ENCODE measurements at regions not wholly inside any gene's neighbourhood (a gene's known extent, or its start where the extent isn't known, plus 50 kb on each side); places are given as distances from the start of the nearest gene placed in this dataset.

GRCh38 chr2:103982691-103983090 lies 871.2 kb upstream of the POU3F3 start:
- no peak for DNase-seq (ENCODE audit: low read depth in 2 of 2)
- Histone ChIP-seq H4K20me1 (ENCODE audit: control insufficient read depth, extremely low read depth, insufficient read depth, low read length) (no peaks in the 10 kb centered on the region), H3K4me2 (ENCODE audit: extremely low read depth, insufficient read depth, low read length) (no peak overlapping the region), H3K9me3 (ENCODE audit: control insufficient read depth, insufficient read depth, low read depth, low read length) (no peaks in the 10 kb centered on the region), H3K79me2 (ENCODE audit: control insufficient read depth, insufficient read depth, low read length) (no peaks in the 10 kb centered on the region), H3K36me3 (ENCODE audit: control insufficient read depth, insufficient read depth, low read length) (no peaks in the 10 kb centered on the region), H3K27me3 (ENCODE audit: control insufficient read depth, insufficient read depth, low read length) (no peaks in the 10 kb centered on the region), H3K4me1 (ENCODE audit: control insufficient read depth, extremely low read depth, insufficient read depth, low read length) (no peaks in the 10 kb centered on the region), H3K4me3 (replicated peaks in 1 of 4; ENCODE audit: control extremely low read depth in 1 of 4, insufficient read depth in 1 of 4, low read depth in 3 of 4, low read length in 4 of 4) (no peak overlapping the region), H3K27ac (ENCODE audit: insufficient read depth, low read length) (no peak overlapping the region), H2AFZ (ENCODE audit: low read length) (no peak overlapping the region), H3K9ac (ENCODE audit: insufficient read depth, low read length) (no peak overlapping the region)
- TF ChIP-seq CTCF (conservative IDR thresholded peaks at IDR 0.05 in 1 of 2, IDR thresholded peaks at IDR 0.05 in 1 of 2; ENCODE audit: low read depth in 1 of 2, low read length in 2 of 2) = no peak
- no peak for TF ChIP-seq EZH2 (IDR thresholded peaks at IDR 0.05; ENCODE audit: low read length, missing control alignments)

- no peaks in the 10 kb centered on the region for H3K79me2 ChIP-seq (ENCODE audit: control insufficient read depth, insufficient read depth, low read length)
- no peak overlapping the region for H3K27ac ChIP-seq (ENCODE audit: insufficient read depth, low read length)
- H3K9ac ChIP-seq (ENCODE audit: insufficient read depth, low read length) = no peak overlapping the region
- H3K36me3 ChIP-seq (ENCODE audit: control insufficient read depth, insufficient read depth, low read length) = no peaks in the 10 kb centered on the region
- TF ChIP-seq CTCF (conservative IDR thresholded peaks at IDR 0.05 in 1 of 2, IDR thresholded peaks at IDR 0.05 in 1 of 2; ENCODE audit: low read depth in 1 of 2, low read length in 2 of 2) = no peak
- no peak for TF ChIP-seq EZH2 (IDR thresholded peaks at IDR 0.05; ENCODE audit: low read length, missing control alignments)
- no peak overlapping the region for H3K4me3 ChIP-seq (replicated peaks in 1 of 4; ENCODE audit: control extremely low read depth in 1 of 4, insufficient read depth in 1 of 4, low read depth in 3 of 4, low read length in 4 of 4)
- DNase-seq (ENCODE audit: low read depth in 2 of 2) = no peak
- H4K20me1 ChIP-seq (ENCODE audit: control insufficient read depth, extremely low read depth, insufficient read depth, low read length) = no peaks in the 10 kb centered on the region
- H2AFZ ChIP-seq (ENCODE audit: low read length) = no peak overlapping the region
- H3K4me1 ChIP-seq (ENCODE audit: control insufficient read depth, extremely low read depth, insufficient read depth, low read length) = no peaks in the 10 kb centered on the region
- H3K9me3 ChIP-seq (ENCODE audit: control insufficient read depth, insufficient read depth, low read depth, low read length) = no peaks in the 10 kb centered on the region
- H3K4me2 ChIP-seq (ENCODE audit: extremely low read depth, insufficient read depth, low read length) = no peak overlapping the region
- H3K27me3 ChIP-seq (ENCODE audit: control insufficient read depth, insufficient read depth, low read length) = no peaks in the 10 kb centered on the region
Measured at GRCh38 chr2:103986001-103986400, 867.9 kb upstream of the POU3F3 start.

GRCh38 chr2:103991591-103991990 lies 862.3 kb upstream of the POU3F3 start:
- Histone ChIP-seq H3K4me1 (ENCODE audit: control insufficient read depth, extremely low read depth, insufficient read depth, low read length) (no peaks in the 10 kb centered on the region), H2AFZ (ENCODE audit: low read length) (no peak overlapping the region), H3K27me3 (ENCODE audit: control insufficient read depth, insufficient read depth, low read length) (no peaks in the 10 kb centered on the region), H3K36me3 (ENCODE audit: control insufficient read depth, insufficient read depth, low read length) (no peaks in the 10 kb centered on the region), H4K20me1 (ENCODE audit: control insufficient read depth, extremely low read depth, insufficient read depth, low read length) (no peaks in the 10 kb centered on the region), H3K79me2 (ENCODE audit: control insufficient read depth, insufficient read depth, low read length) (no peaks in the 10 kb centered on the region), H3K9me3 (ENCODE audit: control insufficient read depth, insufficient read depth, low read depth, low read length) (no peaks in the 10 kb centered on the region), H3K27ac (ENCODE audit: insufficient read depth, low read length) (no peak overlapping the region), H3K9ac (ENCODE audit: insufficient read depth, low read length) (no peak overlapping the region), H3K4me3 (replicated peaks in 1 of 4; ENCODE audit: control extremely low read depth in 1 of 4, insufficient read depth in 1 of 4, low read depth in 3 of 4, low read length in 4 of 4) (no peak overlapping the region), H3K4me2 (ENCODE audit: extremely low read depth, insufficient read depth, low read length) (no peak overlapping the region)
- DNase-seq (ENCODE audit: low read depth in 2 of 2) = no peak
- TF ChIP-seq EZH2 (IDR thresholded peaks at IDR 0.05; ENCODE audit: low read length, missing control alignments) (no peak), CTCF (conservative IDR thresholded peaks at IDR 0.05 in 1 of 2, IDR thresholded peaks at IDR 0.05 in 1 of 2; ENCODE audit: low read depth in 1 of 2, low read length in 2 of 2) (no peak)

Data from fibroblast of lung (primary cell).